ENCODE measurements at regions not wholly inside any gene's neighbourhood (a gene's known extent, or its start where the extent isn't known, plus 50 kb on each side); places are given as distances from the start of the nearest gene placed in this dataset.
A peak's percentile ranks its signal among the peaks of the same experiment; 100 is the strongest.

DNA sequence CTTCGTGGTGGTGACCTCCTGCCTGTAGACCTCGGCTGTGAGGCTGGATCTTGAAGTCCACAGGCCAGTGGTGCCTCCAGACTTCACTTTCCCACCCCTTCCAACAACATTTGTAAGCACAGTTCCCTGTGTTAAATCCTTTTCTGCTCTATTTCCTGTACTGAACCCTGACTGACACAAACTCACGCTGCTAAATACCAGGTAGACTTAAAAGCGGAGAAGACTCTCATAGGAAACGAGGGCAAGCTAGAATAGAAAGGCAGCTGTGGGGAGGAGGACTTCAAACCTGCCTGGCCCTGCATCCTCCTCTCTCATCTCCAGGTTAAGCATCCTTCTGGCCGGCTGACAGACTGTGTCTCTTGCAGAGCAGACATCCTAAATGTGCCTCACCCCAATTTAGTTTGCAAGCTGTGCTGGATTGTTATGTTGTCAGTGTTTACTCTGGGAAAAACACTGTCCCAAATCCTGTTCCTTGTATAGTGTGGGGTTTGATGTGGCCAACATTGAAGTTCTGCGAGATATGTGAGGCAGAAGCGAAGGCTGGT is 58.5 kb upstream of the LARS2 start:
- DNase-seq: no peak

DNA sequence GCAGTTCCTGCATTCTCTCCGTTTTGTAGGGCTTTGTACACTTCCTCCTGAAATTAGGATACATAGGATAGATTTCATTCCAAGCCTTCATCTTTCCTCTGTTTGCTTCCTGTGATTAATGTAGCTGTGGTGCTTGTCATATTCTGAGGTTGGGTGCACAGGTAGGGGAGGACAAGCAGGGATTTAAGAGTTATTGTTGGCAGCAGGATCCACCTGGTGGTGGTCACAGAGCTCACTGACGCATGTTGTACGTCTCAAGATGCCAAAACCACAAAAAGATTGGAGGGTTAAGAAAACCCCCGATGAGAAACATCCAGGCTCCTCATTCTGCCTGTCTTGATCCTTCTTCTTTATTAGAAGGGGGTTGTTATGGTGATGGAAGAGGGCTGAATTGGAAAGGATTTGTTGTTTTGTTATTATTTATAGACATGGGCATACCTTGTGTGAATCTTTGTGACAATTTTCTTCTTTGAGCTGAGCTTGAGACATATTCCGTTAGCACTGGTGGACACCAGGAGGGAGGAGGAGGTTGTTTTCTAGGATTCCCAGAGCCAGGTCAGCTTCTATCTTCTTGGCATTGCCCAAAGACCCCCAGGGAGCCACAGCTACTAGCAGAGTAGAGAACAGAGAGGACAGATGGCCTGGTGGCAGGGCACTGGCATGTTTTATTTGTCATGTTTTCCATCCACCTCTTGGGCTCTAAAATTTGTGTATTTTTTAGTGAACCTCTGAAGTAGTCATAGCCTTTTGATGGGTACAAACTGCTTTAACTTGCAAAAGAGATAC is 57.7 kb upstream of the LARS2 start:
- no peak for DNase-seq

DNA sequence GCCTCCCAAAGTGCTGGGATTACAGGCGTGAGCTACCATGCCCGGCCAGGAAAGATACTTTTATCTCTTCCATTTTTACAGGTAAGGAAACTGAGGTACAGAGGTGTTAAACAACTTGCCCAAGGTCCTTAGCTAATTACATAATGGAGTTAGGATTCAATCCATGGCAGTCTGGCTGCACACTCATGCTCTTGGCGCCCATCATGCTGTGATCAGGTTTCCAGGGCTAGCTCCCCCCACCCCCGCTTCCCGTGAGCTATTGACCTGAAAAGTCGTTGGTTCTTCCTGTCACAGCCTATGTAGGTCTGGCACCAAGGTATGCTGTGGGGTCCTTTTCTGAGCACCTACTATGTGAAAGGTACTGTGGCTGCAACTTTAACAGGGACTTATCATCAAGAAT is 55.9 kb upstream of the LARS2 start:
- DNase-seq: no peak

DNA sequence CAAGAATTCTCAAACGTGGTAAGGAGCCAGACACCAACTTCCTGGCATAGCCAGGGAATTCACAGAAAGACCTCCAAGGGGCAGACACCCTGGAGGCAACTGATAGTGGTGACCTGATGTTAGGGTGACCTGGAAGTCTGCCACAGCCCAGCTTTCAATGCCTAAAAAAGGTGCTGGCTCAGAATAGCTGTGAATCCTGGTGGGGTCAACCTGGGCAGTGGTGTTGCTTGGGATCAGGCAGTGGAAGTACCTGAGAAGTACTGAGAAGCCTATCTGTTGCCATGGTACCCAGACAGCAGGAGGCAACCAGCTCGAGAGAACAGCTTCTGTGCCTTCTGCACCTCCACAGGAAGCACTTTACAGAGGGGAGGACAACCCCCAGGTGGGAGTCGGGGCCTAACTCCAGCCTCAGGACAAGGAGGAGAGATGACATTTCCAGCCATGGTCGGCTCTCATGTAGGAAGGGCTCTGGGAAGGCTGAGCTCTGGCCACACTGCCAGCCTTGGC is 55.4 kb upstream of the LARS2 start:
- no peak for DNase-seq

DNA sequence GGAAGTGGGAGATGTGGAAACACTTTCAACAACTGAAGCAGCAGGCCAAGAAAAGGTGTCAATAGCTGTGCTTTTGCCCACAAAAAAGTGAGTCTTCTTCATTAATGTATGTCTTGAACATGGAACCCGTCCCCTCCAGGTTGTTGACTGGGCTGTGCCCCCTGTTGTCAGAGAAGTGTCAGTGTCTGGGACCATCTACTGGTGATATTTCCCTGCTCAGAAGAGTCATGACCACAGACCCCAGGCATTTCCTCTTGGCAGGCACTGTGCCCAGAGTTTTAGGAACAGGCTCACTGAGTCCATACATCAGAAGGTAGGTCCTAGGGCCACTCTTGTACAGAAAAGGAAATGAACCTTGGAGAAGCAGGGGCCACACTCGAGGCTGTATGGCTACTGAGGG is 54.8 kb upstream of the LARS2 start:
- no peak for DNase-seq

DNA sequence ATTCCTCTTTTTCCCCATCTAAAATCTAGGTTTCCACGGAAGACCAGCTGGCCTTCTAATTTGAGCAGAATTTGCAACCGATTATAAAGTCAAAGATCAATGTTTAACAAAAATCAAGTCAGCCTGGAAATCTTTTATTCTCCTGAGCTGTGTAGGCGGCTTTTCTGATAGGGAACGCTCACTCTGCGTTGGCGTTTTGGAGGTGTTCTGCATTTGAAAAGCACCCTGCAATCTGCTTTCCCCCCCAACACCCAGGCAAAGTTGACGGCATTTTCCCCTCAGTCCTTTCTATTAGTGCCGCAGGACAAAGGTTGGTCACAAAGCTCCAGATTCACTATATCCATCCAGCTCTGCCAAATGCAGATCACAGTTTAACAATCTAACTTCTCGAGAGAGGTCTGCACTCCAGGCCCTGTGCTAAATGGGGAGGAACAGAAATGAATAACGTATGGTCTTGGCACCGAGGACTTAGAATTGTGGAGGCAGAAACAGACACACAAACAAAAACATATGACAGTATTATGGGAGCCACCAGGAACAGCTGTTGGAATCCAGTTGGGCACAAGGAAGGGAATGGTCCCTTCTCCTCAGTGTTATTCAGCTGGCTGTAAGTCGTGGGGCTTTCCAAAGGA is 50.4 kb upstream of the LARS2 start:
- DNase-seq: peak in 1 of 56 donors; percentile 1

All from amygdala (tissue), 56 donors.